ENCODE measurements at regions not wholly inside any gene's neighbourhood (a gene's known extent, or its start where the extent isn't known, plus 50 kb on each side); places are given as distances from the start of the nearest gene placed in this dataset.

- no peak for TF ChIP-seq CTCF (IDR thresholded peaks at IDR 0.05; ENCODE audit: poor library complexity, severe bottlenecking)
- no peak for TF ChIP-seq RAD21 (conservative IDR thresholded peaks at IDR 0.05)
- TF ChIP-seq EP300 (conservative IDR thresholded peaks at IDR 0.05; ENCODE audit: poor library complexity, severe bottlenecking): no peak
- no peak for TF ChIP-seq REST (IDR thresholded peaks at IDR 0.05; ENCODE audit: borderline replicate concordance)
- TF ChIP-seq MXI1 (conservative IDR thresholded peaks at IDR 0.05; ENCODE audit: poor library complexity, severe bottlenecking): no peak
- no peak for TF ChIP-seq TAF1 (IDR thresholded peaks at IDR 0.05; ENCODE audit: low read depth)
- TF ChIP-seq EZH2 (IDR thresholded peaks at IDR 0.05; ENCODE audit: borderline replicate concordance, insufficient read depth, low read length, poor library complexity, severe bottlenecking): no peak
- no peak for TF ChIP-seq SMC3 (conservative IDR thresholded peaks at IDR 0.05; ENCODE audit: poor library complexity)
- no peak for TF ChIP-seq POLR2AphosphoS5 (IDR thresholded peaks at IDR 0.05)
Observed at GRCh38 chr1:221989741-221990140, 247.9 kb upstream of the DUSP10 start.

All from neural cell (in vitro differentiated cells).